Stomach (tissue), 4 donors: ENCODE measurements at regions not wholly inside any gene's neighbourhood (a gene's known extent, or its start where the extent isn't known, plus 50 kb on each side); places are given as distances from the start of the nearest gene placed in this dataset.

ENCODE experiments used
- CTCF ChIP-seq, 7 experiments: fragments of 450-650 bp in 4 of 7; fragments of 200-600 bp in 3 of 7; sonication (generic) in 3 of 7; IDR thresholded peaks; one replicate each; pipeline ENCODE4 v1.5.1; 2016 to 2019; ENCODE audit warnings: antibody characterized with exemption in 7 of 7, control low read depth in 2 of 7, mild to moderate bottlenecking in 1 of 7
- EP300 ChIP-seq: sonication (generic); formaldehyde crosslinking; IDR thresholded peaks from one replicate; pipeline ENCODE4 v1.6.1; 2017; ENCODE audit warnings: antibody characterized with exemption
- POLR2A ChIP-seq, 4 donors: fragments of 450-650 bp; IDR thresholded peaks; one replicate each; pipeline ENCODE4 v1.6.1; 2016; ENCODE audit warnings: antibody characterized with exemption in 4 of 4, control low read depth in 2 of 4, mild to moderate bottlenecking in 1 of 4, moderate library complexity in 1 of 4
- POLR2AphosphoS5 ChIP-seq, 3 donors: sonication (generic); formaldehyde crosslinking; IDR thresholded peaks; one replicate each; pipeline ENCODE4 v1.6.1; 2016; ENCODE audit warnings: antibody characterized with exemption in 3 of 3

GRCh38 chr10:6699336-6699735, 119.3 kb upstream of the PRKCQ start:
- TF ChIP-seq POLR2A (IDR thresholded peaks at IDR 0.05) (no peak), POLR2AphosphoS5 (IDR thresholded peaks at IDR 0.05) (no peak), CTCF (IDR thresholded peaks at IDR 0.05) (no peak), EP300 (no peak)
